ENCODE measurements at regions not wholly inside any gene's neighbourhood (a gene's known extent, or its start where the extent isn't known, plus 50 kb on each side); places are given as distances from the start of the nearest gene placed in this dataset.

DNA sequence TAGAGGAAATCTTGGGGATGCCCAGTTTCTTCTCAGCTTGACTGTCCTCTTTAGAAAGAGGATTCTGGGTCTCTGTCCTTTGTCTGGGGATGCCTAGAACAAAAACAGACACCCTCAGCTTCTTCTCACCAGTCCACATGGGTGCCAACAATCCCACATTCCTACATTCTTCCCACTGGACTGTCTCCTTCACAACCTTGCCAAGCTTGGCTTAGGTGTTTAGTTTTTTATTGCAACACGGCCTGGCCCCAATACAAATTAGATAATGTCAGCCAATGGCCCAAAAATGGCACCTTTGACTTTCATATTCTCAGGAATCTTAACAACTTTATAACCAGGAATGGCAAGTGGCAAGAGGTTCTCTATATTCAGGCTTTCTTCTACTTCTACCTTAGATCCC, 273.0 kb downstream of the RNF152 start (continued):
- TF ChIP-seq, protein P1, sequence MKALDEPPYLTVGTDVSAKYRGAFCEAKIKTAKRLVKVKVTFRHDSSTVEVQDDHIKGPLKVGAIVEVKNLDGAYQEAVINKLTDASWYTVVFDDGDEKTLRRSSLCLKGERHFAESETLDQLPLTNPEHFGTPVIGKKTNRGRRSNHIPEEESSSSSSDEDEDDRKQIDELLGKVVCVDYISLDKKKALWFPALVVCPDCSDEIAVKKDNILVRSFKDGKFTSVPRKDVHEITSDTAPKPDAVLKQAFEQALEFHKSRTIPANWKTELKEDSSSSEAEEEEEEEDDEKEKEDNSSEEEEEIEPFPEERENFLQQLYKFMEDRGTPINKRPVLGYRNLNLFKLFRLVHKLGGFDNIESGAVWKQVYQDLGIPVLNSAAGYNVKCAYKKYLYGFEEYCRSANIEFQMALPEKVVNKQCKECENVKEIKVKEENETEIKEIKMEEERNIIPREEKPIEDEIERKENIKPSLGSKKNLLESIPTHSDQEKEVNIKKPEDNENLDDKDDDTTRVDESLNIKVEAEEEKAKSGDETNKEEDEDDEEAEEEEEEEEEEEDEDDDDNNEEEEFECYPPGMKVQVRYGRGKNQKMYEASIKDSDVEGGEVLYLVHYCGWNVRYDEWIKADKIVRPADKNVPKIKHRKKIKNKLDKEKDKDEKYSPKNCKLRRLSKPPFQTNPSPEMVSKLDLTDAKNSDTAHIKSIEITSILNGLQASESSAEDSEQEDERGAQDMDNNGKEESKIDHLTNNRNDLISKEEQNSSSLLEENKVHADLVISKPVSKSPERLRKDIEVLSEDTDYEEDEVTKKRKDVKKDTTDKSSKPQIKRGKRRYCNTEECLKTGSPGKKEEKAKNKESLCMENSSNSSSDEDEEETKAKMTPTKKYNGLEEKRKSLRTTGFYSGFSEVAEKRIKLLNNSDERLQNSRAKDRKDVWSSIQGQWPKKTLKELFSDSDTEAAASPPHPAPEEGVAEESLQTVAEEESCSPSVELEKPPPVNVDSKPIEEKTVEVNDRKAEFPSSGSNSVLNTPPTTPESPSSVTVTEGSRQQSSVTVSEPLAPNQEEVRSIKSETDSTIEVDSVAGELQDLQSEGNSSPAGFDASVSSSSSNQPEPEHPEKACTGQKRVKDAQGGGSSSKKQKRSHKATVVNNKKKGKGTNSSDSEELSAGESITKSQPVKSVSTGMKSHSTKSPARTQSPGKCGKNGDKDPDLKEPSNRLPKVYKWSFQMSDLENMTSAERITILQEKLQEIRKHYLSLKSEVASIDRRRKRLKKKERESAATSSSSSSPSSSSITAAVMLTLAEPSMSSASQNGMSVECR (CRISPR knock-in tag; IDR thresholded peaks at IDR 0.05), result no peak
- TF ChIP-seq RHOXF2B (CRISPR knock-in tag; conservative IDR thresholded peaks at IDR 0.05) (no peak), ZNF77 (CRISPR knock-in tag; IDR thresholded peaks at IDR 0.05) (no peak), ZNF146 (CRISPR knock-in tag; IDR thresholded peaks at IDR 0.05; ENCODE audit: unreplicated experiment) (no peak), SUPT5H (IDR thresholded peaks at IDR 0.05) (no peak), RAD51 (IDR thresholded peaks at IDR 0.05; ENCODE audit: borderline replicate concordance, low read depth) (no peak), NFRKB (IDR thresholded peaks at IDR 0.05; ENCODE audit: low read depth) (no peak), RCOR1 (IDR thresholded peaks at IDR 0.05; ENCODE audit: borderline replicate concordance in 1 of 2, low read depth in 2 of 2, low read length in 2 of 2) (no peak), ZNF551 (CRISPR knock-in tag; IDR thresholded peaks at IDR 0.05) (no peak), ZNF436 (CRISPR knock-in tag; IDR thresholded peaks at IDR 0.05) (no peak)
- TF ChIP-seq, protein P2, sequence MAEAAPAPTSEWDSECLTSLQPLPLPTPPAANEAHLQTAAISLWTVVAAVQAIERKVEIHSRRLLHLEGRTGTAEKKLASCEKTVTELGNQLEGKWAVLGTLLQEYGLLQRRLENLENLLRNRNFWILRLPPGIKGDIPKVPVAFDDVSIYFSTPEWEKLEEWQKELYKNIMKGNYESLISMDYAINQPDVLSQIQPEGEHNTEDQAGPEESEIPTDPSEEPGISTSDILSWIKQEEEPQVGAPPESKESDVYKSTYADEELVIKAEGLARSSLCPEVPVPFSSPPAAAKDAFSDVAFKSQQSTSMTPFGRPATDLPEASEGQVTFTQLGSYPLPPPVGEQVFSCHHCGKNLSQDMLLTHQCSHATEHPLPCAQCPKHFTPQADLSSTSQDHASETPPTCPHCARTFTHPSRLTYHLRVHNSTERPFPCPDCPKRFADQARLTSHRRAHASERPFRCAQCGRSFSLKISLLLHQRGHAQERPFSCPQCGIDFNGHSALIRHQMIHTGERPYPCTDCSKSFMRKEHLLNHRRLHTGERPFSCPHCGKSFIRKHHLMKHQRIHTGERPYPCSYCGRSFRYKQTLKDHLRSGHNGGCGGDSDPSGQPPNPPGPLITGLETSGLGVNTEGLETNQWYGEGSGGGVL (CRISPR knock-in tag; IDR thresholded peaks at IDR 0.05), result no peak
- TF ChIP-seq, protein P3, sequence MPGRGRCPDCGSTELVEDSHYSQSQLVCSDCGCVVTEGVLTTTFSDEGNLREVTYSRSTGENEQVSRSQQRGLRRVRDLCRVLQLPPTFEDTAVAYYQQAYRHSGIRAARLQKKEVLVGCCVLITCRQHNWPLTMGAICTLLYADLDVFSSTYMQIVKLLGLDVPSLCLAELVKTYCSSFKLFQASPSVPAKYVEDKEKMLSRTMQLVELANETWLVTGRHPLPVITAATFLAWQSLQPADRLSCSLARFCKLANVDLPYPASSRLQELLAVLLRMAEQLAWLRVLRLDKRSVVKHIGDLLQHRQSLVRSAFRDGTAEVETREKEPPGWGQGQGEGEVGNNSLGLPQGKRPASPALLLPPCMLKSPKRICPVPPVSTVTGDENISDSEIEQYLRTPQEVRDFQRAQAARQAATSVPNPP (IDR thresholded peaks at IDR 0.05; ENCODE audit: borderline replicate concordance, insufficient read depth, insufficient read length), result no peak
- TF ChIP-seq, protein P4, sequence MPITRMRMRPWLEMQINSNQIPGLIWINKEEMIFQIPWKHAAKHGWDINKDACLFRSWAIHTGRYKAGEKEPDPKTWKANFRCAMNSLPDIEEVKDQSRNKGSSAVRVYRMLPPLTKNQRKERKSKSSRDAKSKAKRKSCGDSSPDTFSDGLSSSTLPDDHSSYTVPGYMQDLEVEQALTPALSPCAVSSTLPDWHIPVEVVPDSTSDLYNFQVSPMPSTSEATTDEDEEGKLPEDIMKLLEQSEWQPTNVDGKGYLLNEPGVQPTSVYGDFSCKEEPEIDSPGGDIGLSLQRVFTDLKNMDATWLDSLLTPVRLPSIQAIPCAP (CRISPR knock-in tag; IDR thresholded peaks at IDR 0.05; ENCODE audit: borderline replicate concordance), result no peak

Data from K562 (cell line).